ENCODE measurements at regions not wholly inside any gene's neighbourhood (a gene's known extent, or its start where the extent isn't known, plus 50 kb on each side); places are given as distances from the start of the nearest gene placed in this dataset.

DNA sequence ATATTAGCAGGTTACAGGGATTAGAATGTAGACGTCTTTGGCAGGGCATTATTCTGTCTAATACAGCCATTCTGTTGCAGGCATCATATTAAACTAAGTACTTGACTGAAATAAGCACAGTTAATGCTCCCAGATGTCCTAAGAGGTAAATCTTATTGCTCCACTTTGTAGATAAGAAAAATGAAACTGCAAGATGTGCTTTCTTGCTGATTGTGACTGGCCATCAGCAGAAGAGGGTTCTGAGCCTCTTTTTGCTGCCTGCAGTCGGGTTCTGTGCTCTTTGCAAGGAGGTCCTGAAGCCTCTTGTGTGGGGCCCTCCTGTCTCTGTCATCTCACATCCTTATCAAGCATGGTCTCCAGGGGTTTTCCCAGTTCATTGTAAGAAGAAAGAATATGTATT is 167.1 kb downstream of the KCNJ2 start:
- TF ChIP-seq, protein P1, sequence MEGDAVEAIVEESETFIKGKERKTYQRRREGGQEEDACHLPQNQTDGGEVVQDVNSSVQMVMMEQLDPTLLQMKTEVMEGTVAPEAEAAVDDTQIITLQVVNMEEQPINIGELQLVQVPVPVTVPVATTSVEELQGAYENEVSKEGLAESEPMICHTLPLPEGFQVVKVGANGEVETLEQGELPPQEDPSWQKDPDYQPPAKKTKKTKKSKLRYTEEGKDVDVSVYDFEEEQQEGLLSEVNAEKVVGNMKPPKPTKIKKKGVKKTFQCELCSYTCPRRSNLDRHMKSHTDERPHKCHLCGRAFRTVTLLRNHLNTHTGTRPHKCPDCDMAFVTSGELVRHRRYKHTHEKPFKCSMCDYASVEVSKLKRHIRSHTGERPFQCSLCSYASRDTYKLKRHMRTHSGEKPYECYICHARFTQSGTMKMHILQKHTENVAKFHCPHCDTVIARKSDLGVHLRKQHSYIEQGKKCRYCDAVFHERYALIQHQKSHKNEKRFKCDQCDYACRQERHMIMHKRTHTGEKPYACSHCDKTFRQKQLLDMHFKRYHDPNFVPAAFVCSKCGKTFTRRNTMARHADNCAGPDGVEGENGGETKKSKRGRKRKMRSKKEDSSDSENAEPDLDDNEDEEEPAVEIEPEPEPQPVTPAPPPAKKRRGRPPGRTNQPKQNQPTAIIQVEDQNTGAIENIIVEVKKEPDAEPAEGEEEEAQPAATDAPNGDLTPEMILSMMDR (IDR thresholded peaks at IDR 0.05): no peak
- no peak for TF ChIP-seq EP300 (IDR thresholded peaks at IDR 0.05)
- no peak for TF ChIP-seq POLR2A (IDR thresholded peaks at IDR 0.05)

DNA sequence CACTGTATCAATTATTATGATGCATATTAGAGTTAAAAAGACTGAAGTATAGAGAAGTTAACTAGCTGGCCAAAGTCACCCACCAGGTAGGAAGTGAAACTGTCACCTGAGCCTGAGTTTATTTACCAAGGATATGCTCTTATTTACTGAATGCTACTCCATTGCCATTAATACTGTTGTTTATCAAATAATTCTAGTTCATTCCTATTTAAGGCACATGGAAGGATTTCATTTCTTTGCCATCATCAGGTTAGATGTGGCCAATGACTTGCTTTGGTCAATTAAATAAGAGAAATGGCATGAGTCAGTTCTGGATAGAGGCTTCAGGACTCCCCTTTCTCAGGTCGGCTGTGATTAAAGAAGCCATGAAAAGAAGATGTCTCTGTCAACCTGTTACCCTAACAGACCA is 169.6 kb downstream of the KCNJ2 start:
- Histone ChIP-seq H3K9me3 (no peaks in the 10 kb centered on the region), H3K4me3 (no peak overlapping the region), H3K36me3 (no peaks in the 10 kb centered on the region), H3K4me1 (ENCODE audit: insufficient read depth) (no peaks in the 10 kb centered on the region), H3K27me3 (no peaks in the 10 kb centered on the region), H3K27ac (no peak overlapping the region)
- WGBS, 3 donors: 73 to 80% (median 79%) methylated on average over 1 of the region's 1 CpG
- TF ChIP-seq, protein P1 (IDR thresholded peaks at IDR 0.05): no peak
- TF ChIP-seq POLR2A (IDR thresholded peaks at IDR 0.05): no peak
- TF ChIP-seq EP300 (IDR thresholded peaks at IDR 0.05): no peak
- no peak for DNase-seq
- intact Hi-C loops (cut with DNase I): no loop called here

More for the DNA sequence above, 167.1 kb downstream of the KCNJ2 start:
- H3K4me1 ChIP-seq (ENCODE audit: insufficient read depth): no peaks in the 10 kb centered on the region
- no peaks in the 10 kb centered on the region for H3K9me3 ChIP-seq
- H3K4me3 ChIP-seq: no peak overlapping the region
- H3K27me3 ChIP-seq: no peaks in the 10 kb centered on the region
- DNase-seq: no peak
- 73 to 79% (median 77%) methylated on average over 2 of the region's 2 CpGs for WGBS, 3 donors
- H3K27ac ChIP-seq: no peak overlapping the region
- H3K36me3 ChIP-seq: no peaks in the 10 kb centered on the region
- intact Hi-C loops (cut with DNase I): no loop called here

DNA sequence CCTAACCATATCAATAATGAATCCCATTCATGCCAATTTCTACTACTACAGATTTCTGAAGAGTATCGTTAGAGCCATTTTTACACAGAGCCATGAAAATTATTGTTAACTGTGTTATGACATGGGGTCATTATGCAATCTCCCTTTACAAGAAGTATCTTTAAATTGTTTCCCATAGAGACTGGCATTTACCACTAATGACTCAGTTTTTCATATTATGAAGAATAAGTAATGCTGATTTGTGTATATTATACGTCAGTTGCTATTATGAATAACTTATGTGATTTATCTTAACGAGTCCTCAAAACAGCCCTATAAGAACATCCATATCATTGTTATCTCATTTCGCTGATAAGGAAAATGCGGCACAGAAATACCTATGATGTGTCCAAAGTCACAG is 173.8 kb downstream of the KCNJ2 start:
- TF ChIP-seq POLR2A (IDR thresholded peaks at IDR 0.05) (no peak), EP300 (IDR thresholded peaks at IDR 0.05) (no peak)
- TF ChIP-seq, protein P1 (IDR thresholded peaks at IDR 0.05): no peak
- no peaks in the 10 kb centered on the region for H3K9me3 ChIP-seq
- no peaks in the 10 kb centered on the region for H3K36me3 ChIP-seq
- WGBS, 3 donors: 87 to 95% (median 90%) methylated on average over 5 of the region's 5 CpGs
- H3K4me3 ChIP-seq: no peak overlapping the region
- DNase-seq: no peak
- no peaks in the 10 kb centered on the region for H3K27me3 ChIP-seq
- intact Hi-C loops (cut with DNase I): no loop called here
- no peaks in the 10 kb centered on the region for H3K4me1 ChIP-seq (ENCODE audit: insufficient read depth)
- no peak overlapping the region for H3K27ac ChIP-seq

DNA sequence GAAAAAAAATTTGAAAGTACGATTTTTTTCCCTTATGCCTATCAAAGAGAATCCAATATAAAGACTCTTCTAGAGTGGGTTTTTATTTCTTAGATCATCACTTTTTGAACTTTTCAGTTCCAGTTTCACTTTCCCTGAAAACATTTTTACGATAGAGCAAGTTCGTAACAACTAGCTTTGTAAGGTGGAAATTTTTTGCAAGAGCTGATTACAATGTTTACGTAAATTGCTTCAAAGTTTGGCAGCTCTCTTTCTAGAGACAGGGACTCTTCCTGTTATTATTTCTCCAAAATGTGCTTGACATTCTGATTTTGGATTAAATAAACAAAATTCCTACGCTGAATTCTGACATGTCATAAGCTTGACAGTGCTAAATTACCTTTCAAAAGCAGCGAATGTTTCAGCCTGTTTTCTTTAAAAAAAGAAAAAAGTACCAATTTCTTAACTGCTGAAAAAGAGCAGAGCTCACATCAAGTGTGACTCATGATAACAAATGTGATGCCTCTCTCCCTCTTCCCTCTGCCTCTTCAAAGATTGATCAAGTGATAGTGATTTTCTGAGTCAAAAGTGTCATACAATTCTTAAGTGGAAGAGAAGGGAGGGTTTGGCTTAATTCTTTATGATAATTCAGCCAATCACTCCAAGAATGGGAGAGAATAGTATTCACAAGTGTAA is 175.2 kb downstream of the KCNJ2 start:
- intact Hi-C loops (cut with DNase I): no loop called here
- TF ChIP-seq POLR2A (IDR thresholded peaks at IDR 0.05): no peak
- TF ChIP-seq, protein P1 (IDR thresholded peaks at IDR 0.05): no peak
- no peak for TF ChIP-seq EP300 (IDR thresholded peaks at IDR 0.05)
- DNase-seq: no peak
- H3K4me3 ChIP-seq: peak overlapping the region; percentile 4
- no peaks in the 10 kb centered on the region for H3K9me3 ChIP-seq
- no peaks in the 10 kb centered on the region for H3K36me3 ChIP-seq
- H3K27me3 ChIP-seq: no peaks in the 10 kb centered on the region
- WGBS, 3 donors: 1 to 5% (median 2%) methylated on average over 6 of the region's 6 CpGs
- H3K4me1 ChIP-seq (ENCODE audit: insufficient read depth): no peaks in the 10 kb centered on the region
- H3K27ac ChIP-seq: no peak overlapping the region

All from ovary (tissue), 7 donors.